GM23338 (cell line): ENCODE measurements at regions not wholly inside any gene's neighbourhood (a gene's known extent, or its start where the extent isn't known, plus 50 kb on each side); places are given as distances from the start of the nearest gene placed in this dataset.

ENCODE experiments used
- ATAC-seq: fragments of 200-7000 bp; cut with Tn5 transposase; 3 replicates; pipeline ENCODE4 v1.9.1; 2020
- DNase-seq: peaks from one replicate; pipeline ENCODE4 v3.0.0-alpha.2; 2015; ENCODE audit warnings: low spot score
- H2AFZ ChIP-seq: fragments of 200-600 bp; sonication (generic); 2 replicates; pipeline ENCODE4 v1.8.0; 2016; ENCODE audit warnings: antibody characterized with exemption, mild to moderate bottlenecking, moderate library complexity
- H3F3A ChIP-seq: fragments of 200-600 bp; sonication (generic); replicated peaks from 2 replicates; pipeline ENCODE4 v1.8.0; 2017; ENCODE audit warnings: antibody characterized with exemption, mixed run types, low read depth
- H3K27ac ChIP-seq: fragments of 200-600 bp; sonication (generic); 2 replicates; pipeline ENCODE4 v1.6.1; 2016; ENCODE audit warnings: low read depth
- H3K27me3 ChIP-seq: fragments of 200-600 bp; sonication (generic); 2 replicates; pipeline ENCODE4 v1.8.0; 2016; ENCODE audit warnings: mild to moderate bottlenecking, mixed run types, moderate library complexity; ENCODE audit not compliant: insufficient read depth
- H3K36me3 ChIP-seq: fragments of 200-600 bp; sonication (generic); 2 replicates; pipeline ENCODE4 v1.8.0; 2016; ENCODE audit warnings: mild to moderate bottlenecking; ENCODE audit not compliant: insufficient read depth
- H3K4me1 ChIP-seq: fragments of 200-600 bp; sonication (generic); 2 replicates; pipeline ENCODE4 v1.8.0; 2016; ENCODE audit warnings: mild to moderate bottlenecking, moderate library complexity; ENCODE audit not compliant: insufficient read depth
- H3K4me2 ChIP-seq: fragments of 200-600 bp; sonication (generic); 2 replicates; pipeline ENCODE4 v1.7.1; 2017; ENCODE audit warnings: mixed run types
- H3K4me3 ChIP-seq: fragments of 200-600 bp; sonication (generic); 2 replicates; pipeline ENCODE4 v1.6.1; 2016; ENCODE audit warnings: mixed run types
- H3K79me2 ChIP-seq: fragments of 200-600 bp; sonication (generic); replicated peaks from 2 replicates; pipeline ENCODE4 v1.8.0; 2017; ENCODE audit warnings: mild to moderate bottlenecking; ENCODE audit not compliant: insufficient read depth
- H3K9me2 ChIP-seq: fragments of 200-600 bp; sonication (generic); 2 replicates; pipeline ENCODE4 v1.8.0; 2017; ENCODE audit not compliant: insufficient read depth
- H4K20me1 ChIP-seq: fragments of 200-600 bp; sonication (generic); replicated peaks from 2 replicates; pipeline ENCODE4 v1.8.0; 2017; ENCODE audit warnings: mild to moderate bottlenecking; ENCODE audit not compliant: insufficient read depth
- H3K27ac Mint-ChIP-seq: 2 replicates; pipeline ENCODE4 v1.8.0; 2020; ENCODE audit warnings: inconsistent platforms, mild to moderate bottlenecking, moderate library complexity, mixed read lengths
- H3K27me3 Mint-ChIP-seq: 3 replicates; pipeline ENCODE4 v1.8.0; 2022; ENCODE audit warnings: low read depth, mild to moderate bottlenecking, moderate library complexity, mixed read lengths, inconsistent platforms; ENCODE audit not compliant: insufficient read depth, poor library complexity
- H3K36me3 Mint-ChIP-seq: 3 replicates; pipeline ENCODE4 v1.8.0; 2021; ENCODE audit warnings: low read depth, mild to moderate bottlenecking, inconsistent platforms, moderate library complexity, mixed read lengths
- H3K4me1 Mint-ChIP-seq: 3 replicates; pipeline ENCODE4 v1.8.0; 2020; ENCODE audit warnings: mild to moderate bottlenecking, inconsistent platforms, mixed read lengths
- H3K4me3 Mint-ChIP-seq: 3 replicates; pipeline ENCODE4 v1.8.0; 2021; ENCODE audit warnings: moderate library complexity, mild to moderate bottlenecking, inconsistent platforms, mixed read lengths
- H3K9me3 Mint-ChIP-seq: 3 replicates; pipeline ENCODE4 v1.8.0; 2020; ENCODE audit warnings: moderate library complexity, mild to moderate bottlenecking, inconsistent platforms, mixed read lengths
- CREB1 ChIP-seq: fragments of 250-450 bp; sonication (Bioruptor Pico); IDR thresholded peaks from 2 replicates; pipeline ENCODE4 v1.5.0; 2020; ENCODE audit warnings: low read depth, mild to moderate bottlenecking, moderate library complexity
- CTCF ChIP-seq, 2 experiments: fragments of 200-600 bp in 1 of 2; sonication (generic) in 1 of 2; conservative IDR thresholded peaks; 2 replicates each; pipeline versions ENCODE4 v1.5.1 to v1.6.1; 2016 to 2017; ENCODE audit warnings: antibody characterized with exemption in 2 of 2, low read depth in 2 of 2, mild to moderate bottlenecking in 2 of 2, moderate library complexity in 1 of 2
- EZH2 ChIP-seq: fragments of 200-600 bp; sonication (generic); IDR thresholded peaks from one replicate; pipeline ENCODE4 v1.8.0; 2017; ENCODE audit warnings: antibody characterized with exemption, mild to moderate bottlenecking, low read depth; ENCODE audit not compliant: unreplicated experiment
- EZH2phosphoT487 ChIP-seq: fragments of 200-600 bp; sonication (generic); IDR thresholded peaks from one replicate; pipeline ENCODE4 v1.8.1; 2018; ENCODE audit warnings: antibody characterized with exemption; ENCODE audit not compliant: unreplicated experiment
- JUNB ChIP-seq: IDR thresholded peaks from one replicate; pipeline ENCODE4 v1.6.1; 2016; ENCODE audit warnings: antibody characterized with exemption; ENCODE audit not compliant: unreplicated experiment
- NANOG ChIP-seq: IDR thresholded peaks from 2 replicates; pipeline ENCODE4 v1.6.1; 2016; ENCODE audit warnings: antibody characterized with exemption, borderline replicate concordance
- POLR2AphosphoS5 ChIP-seq: IDR thresholded peaks from 2 replicates; pipeline ENCODE4 v1.6.1; 2016; ENCODE audit warnings: antibody characterized with exemption, low read depth
- REST ChIP-seq: IDR thresholded peaks from one replicate; pipeline ENCODE4 v1.6.1; 2018; ENCODE audit warnings: antibody characterized with exemption; ENCODE audit not compliant: unreplicated experiment
- STAT1 ChIP-seq: IDR thresholded peaks from one replicate; pipeline ENCODE4 v1.6.1; 2016; ENCODE audit warnings: antibody characterized with exemption; ENCODE audit not compliant: unreplicated experiment
- ZNF114 ChIP-seq: fragments of 250-450 bp; sonication (Bioruptor Pico); IDR thresholded peaks from 2 replicates; pipeline ENCODE4 v1.5.0; 2020; ENCODE audit warnings: mild to moderate bottlenecking, moderate library complexity
- ZNF331 ChIP-seq: fragments of 250-450 bp; sonication (Bioruptor Pico); IDR thresholded peaks from 2 replicates; pipeline ENCODE4 v1.5.0; 2020; ENCODE audit warnings: low read depth, mild to moderate bottlenecking, moderate library complexity
- ZNF462 ChIP-seq: fragments of 250-450 bp; sonication (Bioruptor Pico); IDR thresholded peaks from 2 replicates; pipeline ENCODE4 v1.5.0; 2020; ENCODE audit warnings: mild to moderate bottlenecking, moderate library complexity
- TF ChIP-seq, protein P1 (sequence below): IDR thresholded peaks from 2 replicates; pipeline ENCODE4 v1.6.1; 2016; ENCODE audit warnings: antibody characterized with exemption

DNA sequence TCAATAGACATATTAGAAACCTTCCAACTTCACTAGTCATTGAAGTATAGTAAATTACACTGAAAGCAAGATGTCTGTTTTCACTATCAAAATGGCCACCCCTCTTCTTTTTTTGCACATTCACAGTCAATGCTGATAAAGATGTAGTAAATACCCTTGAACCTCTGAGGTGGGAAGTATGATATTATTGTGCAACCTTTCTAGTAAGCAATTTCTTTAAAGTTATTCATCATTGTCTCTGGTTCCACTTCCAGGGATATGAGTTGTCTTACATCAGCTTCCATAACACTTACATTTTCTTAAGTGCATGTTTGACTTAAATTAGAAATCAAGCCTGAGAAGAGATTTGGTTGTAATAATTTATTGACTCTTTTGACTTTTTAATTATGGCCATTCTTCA is 453.9 kb upstream of the MGAT4C start:
- H3K36me3 ChIP-seq: peaks cover 6% of the 10 kb centered on the region; the same call in 1 of the 2 replicates
- H3K4me3 ChIP-seq: no peak overlapping the region
- H3K4me3 Mint-ChIP-seq: no peak overlapping the region
- H3K4me2 ChIP-seq: no peak overlapping the region
- no peaks in the 10 kb centered on the region for H3K4me1 Mint-ChIP-seq
- H3K9me3 Mint-ChIP-seq: peaks cover 41% of the 10 kb centered on the region
- ATAC-seq: no peak
- no peaks in the 10 kb centered on the region for H3K4me1 ChIP-seq
- no peaks in the 10 kb centered on the region for H3F3A ChIP-seq
- H3K36me3 Mint-ChIP-seq: peaks cover 31% of the 10 kb centered on the region
- no peak for DNase-seq
- H3K9me2 ChIP-seq: no peaks in the 10 kb centered on the region
- no peak for TF ChIP-seq JUNB
- TF ChIP-seq STAT1: no peak
- TF ChIP-seq CREB1 (CRISPR knock-in tag): no peak
- TF ChIP-seq, protein P1, sequence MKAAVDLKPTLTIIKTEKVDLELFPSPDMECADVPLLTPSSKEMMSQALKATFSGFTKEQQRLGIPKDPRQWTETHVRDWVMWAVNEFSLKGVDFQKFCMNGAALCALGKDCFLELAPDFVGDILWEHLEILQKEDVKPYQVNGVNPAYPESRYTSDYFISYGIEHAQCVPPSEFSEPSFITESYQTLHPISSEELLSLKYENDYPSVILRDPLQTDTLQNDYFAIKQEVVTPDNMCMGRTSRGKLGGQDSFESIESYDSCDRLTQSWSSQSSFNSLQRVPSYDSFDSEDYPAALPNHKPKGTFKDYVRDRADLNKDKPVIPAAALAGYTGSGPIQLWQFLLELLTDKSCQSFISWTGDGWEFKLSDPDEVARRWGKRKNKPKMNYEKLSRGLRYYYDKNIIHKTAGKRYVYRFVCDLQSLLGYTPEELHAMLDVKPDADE: no peak
- no peak for TF ChIP-seq ZNF331 (CRISPR knock-in tag)
- TF ChIP-seq EZH2: no peak
- TF ChIP-seq ZNF462: no peak
- TF ChIP-seq ZNF114 (CRISPR knock-in tag): no peak
- TF ChIP-seq REST: no peak
- TF ChIP-seq CTCF (conservative IDR thresholded peaks at IDR 0.05; ENCODE audit: low read depth in 2 of 2): no peak
- no peak for TF ChIP-seq NANOG
- TF ChIP-seq EZH2phosphoT487: no peak
- no peak for TF ChIP-seq POLR2AphosphoS5
- H2AFZ ChIP-seq: no peak overlapping the region
- no peaks in the 10 kb centered on the region for H3K27me3 Mint-ChIP-seq
- no peak overlapping the region for H3K27ac Mint-ChIP-seq
- no peaks in the 10 kb centered on the region for H4K20me1 ChIP-seq
- H3K27me3 ChIP-seq: no peaks in the 10 kb centered on the region
- H3K27ac ChIP-seq: no peak overlapping the region
- no peaks in the 10 kb centered on the region for H3K79me2 ChIP-seq
